OCI-LY1 (cell line): ENCODE measurements at regions not wholly inside any gene's neighbourhood (a gene's known extent, or its start where the extent isn't known, plus 50 kb on each side); places are given as distances from the start of the nearest gene placed in this dataset.

Source experiments
- CTCF ChIP-seq: fragments of 200-600 bp; sonication (generic), shearing (Covaris generic); IDR thresholded peaks from 2 replicates; pipeline ENCODE4 v1.5.1; 2017; ENCODE audit warnings: mild to moderate bottlenecking, antibody characterized with exemption, low read length, moderate library complexity, mixed read lengths
- EZH2 ChIP-seq: fragments of 200-600 bp; sonication (generic), shearing (Covaris generic); IDR thresholded peaks from 2 replicates; pipeline ENCODE4 v1.8.0; 2017; ENCODE audit warnings: borderline replicate concordance, mixed run types, mild to moderate bottlenecking, antibody characterized with exemption, low read length, moderate library complexity, mixed read lengths

- TF ChIP-seq CTCF (no peak), EZH2 (no peak)
These were observed 120.7 kb upstream of the CCDC28A start for GRCh38 chr6:138652824-138653223.
